ENCODE measurements at regions not wholly inside any gene's neighbourhood (a gene's known extent, or its start where the extent isn't known, plus 50 kb on each side); places are given as distances from the start of the nearest gene placed in this dataset.

GRCh38 chr6:95517004-95517403 is 60.3 kb upstream of the MANEA start:
- TF ChIP-seq CTCF (IDR thresholded peaks at IDR 0.05) (no peak), POLR2A (IDR thresholded peaks at IDR 0.05) (no peak)

Measured in heart left ventricle (tissue), 13 donors.